Astrocyte of the hippocampus (primary cell): ENCODE measurements at regions not wholly inside any gene's neighbourhood (a gene's known extent, or its start where the extent isn't known, plus 50 kb on each side); places are given as distances from the start of the nearest gene placed in this dataset.

Experiments
- DNase-seq: peaks from one replicate; pipeline ENCODE4 v3.0.0; 2011; ENCODE audit warnings: low read depth, low spot score

GRCh38 chr6:43851204-43851865 lies 81.3 kb downstream of the VEGFA start:
- DNase-seq: peak; percentile 94

GRCh38 chr6:43850314-43851203 lies 80.5 kb downstream of the VEGFA start:
- DNase-seq: no peak

- no peak for DNase-seq
Measured at GRCh38 chr6:43849844-43850243, 79.8 kb downstream of the VEGFA start.

- DNase-seq: no peak
Measured at GRCh38 chr6:43848671-43849391, 78.8 kb downstream of the VEGFA start.

- no peak for DNase-seq
Measured at GRCh38 chr6:43847741-43848630, 78.0 kb downstream of the VEGFA start.

GRCh38 chr6:43846556-43846955 lies 76.5 kb downstream of the VEGFA start:
- peak; percentile 40 for DNase-seq

- DNase-seq: no peak
Measured at GRCh38 chr6:43845646-43846045, 75.6 kb downstream of the VEGFA start.

- DNase-seq: no peak
Measured at GRCh38 chr6:43843669-43844171, 73.7 kb downstream of the VEGFA start.

GRCh38 chr6:43843097-43843645 lies 73.2 kb downstream of the VEGFA start:
- DNase-seq: no peak

GRCh38 chr6:43842231-43842794 lies 72.3 kb downstream of the VEGFA start:
- DNase-seq: peak; percentile 77

- DNase-seq: no peak
Measured at GRCh38 chr6:43840490-43841218, 70.6 kb downstream of the VEGFA start.

GRCh38 chr6:43838276-43839036 lies 68.4 kb downstream of the VEGFA start:
- peak; percentile 79 for DNase-seq

GRCh38 chr6:43837507-43837906 lies 67.5 kb downstream of the VEGFA start:
- DNase-seq: no peak

GRCh38 chr6:43836507-43837240 lies 66.7 kb downstream of the VEGFA start:
- DNase-seq: no peak
